ENCODE measurements at regions not wholly inside any gene's neighbourhood (a gene's known extent, or its start where the extent isn't known, plus 50 kb on each side); places are given as distances from the start of the nearest gene placed in this dataset.
A peak's percentile ranks its signal among the peaks of the same experiment; 100 is the strongest.

- no peak for TF ChIP-seq TCF12 (IDR thresholded peaks at IDR 0.05)
- TF ChIP-seq ELF1 (IDR thresholded peaks at IDR 0.05): no peak
- TF ChIP-seq EP300 (IDR thresholded peaks at IDR 0.05; ENCODE audit: borderline replicate concordance in 1 of 2, low read depth in 1 of 2, low read length in 1 of 2): peak in 1 of 2 experiments; percentile 10; a peak in 1 of 4 replicates
- TF ChIP-seq, protein P1, sequence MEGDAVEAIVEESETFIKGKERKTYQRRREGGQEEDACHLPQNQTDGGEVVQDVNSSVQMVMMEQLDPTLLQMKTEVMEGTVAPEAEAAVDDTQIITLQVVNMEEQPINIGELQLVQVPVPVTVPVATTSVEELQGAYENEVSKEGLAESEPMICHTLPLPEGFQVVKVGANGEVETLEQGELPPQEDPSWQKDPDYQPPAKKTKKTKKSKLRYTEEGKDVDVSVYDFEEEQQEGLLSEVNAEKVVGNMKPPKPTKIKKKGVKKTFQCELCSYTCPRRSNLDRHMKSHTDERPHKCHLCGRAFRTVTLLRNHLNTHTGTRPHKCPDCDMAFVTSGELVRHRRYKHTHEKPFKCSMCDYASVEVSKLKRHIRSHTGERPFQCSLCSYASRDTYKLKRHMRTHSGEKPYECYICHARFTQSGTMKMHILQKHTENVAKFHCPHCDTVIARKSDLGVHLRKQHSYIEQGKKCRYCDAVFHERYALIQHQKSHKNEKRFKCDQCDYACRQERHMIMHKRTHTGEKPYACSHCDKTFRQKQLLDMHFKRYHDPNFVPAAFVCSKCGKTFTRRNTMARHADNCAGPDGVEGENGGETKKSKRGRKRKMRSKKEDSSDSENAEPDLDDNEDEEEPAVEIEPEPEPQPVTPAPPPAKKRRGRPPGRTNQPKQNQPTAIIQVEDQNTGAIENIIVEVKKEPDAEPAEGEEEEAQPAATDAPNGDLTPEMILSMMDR (IDR thresholded peaks at IDR 0.05): no peak
- no peak for TF ChIP-seq JUND (IDR thresholded peaks at IDR 0.05)
- TF ChIP-seq POLR2AphosphoS5 (IDR thresholded peaks at IDR 0.05; ENCODE audit: low read depth, low read length): no peak
- TF ChIP-seq EZH2phosphoT487 (IDR thresholded peaks at IDR 0.05; ENCODE audit: borderline replicate concordance, low read depth): no peak
- no peak for TF ChIP-seq YY1 (IDR thresholded peaks at IDR 0.05; ENCODE audit: low read depth)
- no peak for TF ChIP-seq RFX5 (IDR thresholded peaks at IDR 0.05; ENCODE audit: low read length)
- TF ChIP-seq, protein P2, sequence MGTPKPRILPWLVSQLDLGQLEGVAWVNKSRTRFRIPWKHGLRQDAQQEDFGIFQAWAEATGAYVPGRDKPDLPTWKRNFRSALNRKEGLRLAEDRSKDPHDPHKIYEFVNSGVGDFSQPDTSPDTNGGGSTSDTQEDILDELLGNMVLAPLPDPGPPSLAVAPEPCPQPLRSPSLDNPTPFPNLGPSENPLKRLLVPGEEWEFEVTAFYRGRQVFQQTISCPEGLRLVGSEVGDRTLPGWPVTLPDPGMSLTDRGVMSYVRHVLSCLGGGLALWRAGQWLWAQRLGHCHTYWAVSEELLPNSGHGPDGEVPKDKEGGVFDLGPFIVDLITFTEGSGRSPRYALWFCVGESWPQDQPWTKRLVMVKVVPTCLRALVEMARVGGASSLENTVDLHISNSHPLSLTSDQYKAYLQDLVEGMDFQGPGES (IDR thresholded peaks at IDR 0.05; ENCODE audit: low read depth, low read length): no peak
- no peak for TF ChIP-seq FOXM1 (IDR thresholded peaks at IDR 0.05; ENCODE audit: low read depth)
- TF ChIP-seq RAD21 (IDR thresholded peaks at IDR 0.05; ENCODE audit: low read length): no peak
- TF ChIP-seq, protein P3, sequence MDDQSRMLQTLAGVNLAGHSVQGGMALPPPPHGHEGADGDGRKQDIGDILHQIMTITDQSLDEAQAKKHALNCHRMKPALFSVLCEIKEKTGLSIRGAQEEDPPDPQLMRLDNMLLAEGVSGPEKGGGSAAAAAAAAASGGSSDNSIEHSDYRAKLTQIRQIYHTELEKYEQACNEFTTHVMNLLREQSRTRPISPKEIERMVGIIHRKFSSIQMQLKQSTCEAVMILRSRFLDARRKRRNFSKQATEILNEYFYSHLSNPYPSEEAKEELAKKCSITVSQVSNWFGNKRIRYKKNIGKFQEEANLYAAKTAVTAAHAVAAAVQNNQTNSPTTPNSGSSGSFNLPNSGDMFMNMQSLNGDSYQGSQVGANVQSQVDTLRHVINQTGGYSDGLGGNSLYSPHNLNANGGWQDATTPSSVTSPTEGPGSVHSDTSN (IDR thresholded peaks at IDR 0.05): no peak
- TF ChIP-seq, protein P4, sequence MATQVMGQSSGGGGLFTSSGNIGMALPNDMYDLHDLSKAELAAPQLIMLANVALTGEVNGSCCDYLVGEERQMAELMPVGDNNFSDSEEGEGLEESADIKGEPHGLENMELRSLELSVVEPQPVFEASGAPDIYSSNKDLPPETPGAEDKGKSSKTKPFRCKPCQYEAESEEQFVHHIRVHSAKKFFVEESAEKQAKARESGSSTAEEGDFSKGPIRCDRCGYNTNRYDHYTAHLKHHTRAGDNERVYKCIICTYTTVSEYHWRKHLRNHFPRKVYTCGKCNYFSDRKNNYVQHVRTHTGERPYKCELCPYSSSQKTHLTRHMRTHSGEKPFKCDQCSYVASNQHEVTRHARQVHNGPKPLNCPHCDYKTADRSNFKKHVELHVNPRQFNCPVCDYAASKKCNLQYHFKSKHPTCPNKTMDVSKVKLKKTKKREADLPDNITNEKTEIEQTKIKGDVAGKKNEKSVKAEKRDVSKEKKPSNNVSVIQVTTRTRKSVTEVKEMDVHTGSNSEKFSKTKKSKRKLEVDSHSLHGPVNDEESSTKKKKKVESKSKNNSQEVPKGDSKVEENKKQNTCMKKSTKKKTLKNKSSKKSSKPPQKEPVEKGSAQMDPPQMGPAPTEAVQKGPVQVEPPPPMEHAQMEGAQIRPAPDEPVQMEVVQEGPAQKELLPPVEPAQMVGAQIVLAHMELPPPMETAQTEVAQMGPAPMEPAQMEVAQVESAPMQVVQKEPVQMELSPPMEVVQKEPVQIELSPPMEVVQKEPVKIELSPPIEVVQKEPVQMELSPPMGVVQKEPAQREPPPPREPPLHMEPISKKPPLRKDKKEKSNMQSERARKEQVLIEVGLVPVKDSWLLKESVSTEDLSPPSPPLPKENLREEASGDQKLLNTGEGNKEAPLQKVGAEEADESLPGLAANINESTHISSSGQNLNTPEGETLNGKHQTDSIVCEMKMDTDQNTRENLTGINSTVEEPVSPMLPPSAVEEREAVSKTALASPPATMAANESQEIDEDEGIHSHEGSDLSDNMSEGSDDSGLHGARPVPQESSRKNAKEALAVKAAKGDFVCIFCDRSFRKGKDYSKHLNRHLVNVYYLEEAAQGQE (IDR thresholded peaks at IDR 0.05; ENCODE audit: low read depth, low read length): no peak
Measured at GRCh38 chr4:116590648-116591047, 494.7 kb downstream of the TRAM1L1 start.
